OCI-LY1 (cell line): ENCODE measurements at regions not wholly inside any gene's neighbourhood (a gene's known extent, or its start where the extent isn't known, plus 50 kb on each side); places are given as distances from the start of the nearest gene placed in this dataset.

Experiments used
- CTCF ChIP-seq: fragments of 200-600 bp; sonication (generic), shearing (Covaris generic); IDR thresholded peaks from 2 replicates; pipeline ENCODE4 v1.5.1; 2017; ENCODE audit warnings: mild to moderate bottlenecking, antibody characterized with exemption, low read length, moderate library complexity, mixed read lengths
- EZH2 ChIP-seq: fragments of 200-600 bp; sonication (generic), shearing (Covaris generic); IDR thresholded peaks from 2 replicates; pipeline ENCODE4 v1.8.0; 2017; ENCODE audit warnings: borderline replicate concordance, mixed run types, mild to moderate bottlenecking, antibody characterized with exemption, low read length, moderate library complexity, mixed read lengths

- no peak for TF ChIP-seq CTCF
- TF ChIP-seq EZH2, result no peak
Observed at GRCh38 chr6:71544906-71545305, 256.3 kb downstream of the OGFRL1 start.
